Left renal pelvis (tissue), 4 donors: ENCODE measurements at regions not wholly inside any gene's neighbourhood (a gene's known extent, or its start where the extent isn't known, plus 50 kb on each side); places are given as distances from the start of the nearest gene placed in this dataset.
"Not testable (repeated sequence)": the region's sequence is repeated elsewhere in the genome, so short reads cannot be mapped to it uniquely, and the experiment has no call there.

ENCODE experiments used
- DNase-seq, 4 donors: peaks; one replicate each; pipeline ENCODE4 v3.0.0-alpha.2; 2013; ENCODE audit warnings: low read depth in 4 of 4, low spot score in 3 of 4

DNA sequence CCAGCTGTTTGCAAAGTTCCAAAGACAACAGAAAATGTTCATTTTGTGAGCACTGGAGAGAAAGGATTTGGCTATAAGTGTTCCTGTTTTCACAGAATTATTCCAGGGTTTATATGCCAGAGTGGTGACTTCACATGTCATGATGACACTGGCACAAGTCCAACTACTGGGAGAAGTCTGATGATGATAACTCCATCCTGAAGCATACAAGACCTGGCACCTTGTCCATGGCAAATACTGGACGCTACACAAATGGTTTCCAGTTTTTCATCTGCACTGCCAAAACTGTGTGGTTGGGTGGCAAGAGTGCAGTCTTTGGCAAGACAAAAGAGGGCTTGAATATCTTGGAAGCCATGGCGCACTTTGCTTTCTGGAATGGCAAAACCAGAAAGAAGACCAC lies 385.0 kb downstream of the CDH11 start:
- no peak for DNase-seq

DNA sequence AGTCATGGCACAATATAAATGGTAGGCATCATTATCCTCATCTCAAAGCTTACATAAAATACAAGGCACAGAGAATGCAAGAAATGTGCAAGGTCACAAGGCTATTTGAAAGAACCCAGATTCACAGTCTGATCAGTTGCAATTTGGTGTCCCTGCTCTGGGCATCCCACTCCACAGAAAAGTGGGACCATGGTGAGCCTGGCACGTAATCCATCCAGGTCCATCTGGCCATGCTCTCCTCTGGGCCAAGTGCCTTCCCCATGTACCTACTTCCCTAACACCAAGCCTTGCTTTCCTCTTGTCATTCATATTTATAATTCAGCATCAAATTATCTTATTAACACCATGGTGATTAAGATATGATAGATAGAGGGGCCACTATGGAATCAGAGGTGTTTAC lies 390.0 kb downstream of the CDH11 start:
- no peak for DNase-seq

DNA sequence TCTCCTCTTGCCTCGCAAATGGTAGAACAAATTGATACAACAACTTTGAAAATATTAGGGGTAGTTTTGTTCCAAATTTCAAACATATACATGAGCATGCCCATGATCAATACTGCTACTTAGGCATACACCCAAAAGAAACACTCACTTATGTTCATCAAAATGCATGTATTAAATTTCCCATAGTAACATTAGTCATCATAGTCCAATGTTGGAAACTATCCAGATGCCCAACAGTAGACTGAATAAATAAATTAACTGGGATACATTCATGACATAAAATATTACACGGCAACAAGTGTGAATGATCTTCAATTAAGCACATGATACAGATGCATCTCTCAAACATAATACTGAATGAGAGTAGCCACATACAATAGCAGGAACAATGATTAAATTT lies 391.6 kb downstream of the CDH11 start:
- DNase-seq = no peak

DNA sequence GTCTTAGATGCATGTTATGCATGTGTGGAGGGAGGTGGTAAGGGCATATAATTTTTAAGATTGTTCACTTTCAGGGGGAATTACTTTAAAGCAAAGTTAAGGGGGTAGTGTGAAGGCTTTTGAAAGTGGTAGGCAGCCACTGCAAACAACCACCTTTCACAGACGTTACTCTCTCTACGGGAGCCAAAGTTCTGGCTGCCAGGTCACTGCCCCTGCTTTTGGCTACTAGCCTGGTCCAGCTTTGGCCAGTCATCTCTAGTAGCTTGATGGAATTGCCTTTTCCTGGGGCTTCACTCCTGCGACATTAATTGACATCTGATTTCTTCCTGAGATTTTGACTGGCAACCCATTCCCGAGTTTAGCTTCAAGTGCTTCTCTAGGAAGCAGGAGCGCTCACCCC lies 397.5 kb downstream of the CDH11 start:
- no peak for DNase-seq

DNA sequence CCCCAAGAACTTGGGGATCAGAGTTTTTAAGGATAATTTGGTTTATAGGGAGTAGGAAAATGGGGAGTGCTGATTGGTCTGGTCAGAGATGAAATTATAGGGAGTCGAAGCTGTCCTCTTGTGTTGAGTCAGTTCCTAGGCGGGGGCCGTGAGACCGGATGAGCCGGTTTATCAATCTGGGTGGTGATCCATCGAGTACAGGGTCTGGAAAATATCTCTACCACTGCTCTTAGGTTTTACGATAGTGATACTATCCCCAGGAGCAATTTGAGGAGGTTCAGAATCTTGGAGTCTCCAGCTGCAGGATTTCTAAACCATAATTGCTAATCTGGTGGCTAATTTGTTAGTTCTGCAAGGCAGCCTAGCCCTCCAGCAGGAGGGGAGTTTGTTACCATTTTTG lies 403.4 kb downstream of the CDH11 start:
- no peak for DNase-seq

DNA sequence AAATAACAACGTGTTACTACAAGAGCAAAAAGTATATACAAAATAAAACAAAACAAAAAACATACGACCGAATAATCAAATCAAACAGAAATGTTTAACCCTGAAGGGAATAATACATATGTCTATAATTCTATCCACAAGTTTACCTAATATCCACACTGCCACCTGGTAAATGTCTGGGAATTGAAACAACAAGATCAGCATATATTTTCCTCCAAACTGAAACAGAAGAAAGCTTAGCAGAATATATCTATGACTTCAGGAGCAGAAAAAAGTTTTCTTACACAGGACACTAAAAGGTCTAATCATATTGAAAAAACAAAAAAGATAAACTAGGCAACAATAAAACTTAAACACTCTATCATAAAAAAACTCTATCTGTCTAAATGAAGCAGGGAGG lies 404.0 kb downstream of the CDH11 start:
- no peak for DNase-seq

DNA sequence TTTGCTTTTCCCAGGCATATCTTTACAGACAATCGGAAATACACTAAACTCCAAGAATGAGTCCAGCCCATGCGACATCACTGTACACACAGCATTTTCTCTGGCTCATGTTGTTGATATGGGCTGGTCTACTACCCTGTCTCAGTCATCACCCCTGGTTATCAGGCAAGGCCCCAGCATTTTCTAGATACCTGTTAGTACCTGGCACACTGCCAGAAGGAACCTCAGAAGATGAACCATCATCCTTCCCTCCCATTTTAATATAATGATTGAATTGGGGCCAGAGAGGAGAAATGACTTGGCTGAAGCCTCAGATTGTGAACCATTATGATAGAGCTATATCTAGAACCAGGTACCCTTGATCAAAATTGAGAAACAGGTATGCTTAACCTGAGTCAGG lies 406.2 kb downstream of the CDH11 start:
- no peak for DNase-seq

DNA sequence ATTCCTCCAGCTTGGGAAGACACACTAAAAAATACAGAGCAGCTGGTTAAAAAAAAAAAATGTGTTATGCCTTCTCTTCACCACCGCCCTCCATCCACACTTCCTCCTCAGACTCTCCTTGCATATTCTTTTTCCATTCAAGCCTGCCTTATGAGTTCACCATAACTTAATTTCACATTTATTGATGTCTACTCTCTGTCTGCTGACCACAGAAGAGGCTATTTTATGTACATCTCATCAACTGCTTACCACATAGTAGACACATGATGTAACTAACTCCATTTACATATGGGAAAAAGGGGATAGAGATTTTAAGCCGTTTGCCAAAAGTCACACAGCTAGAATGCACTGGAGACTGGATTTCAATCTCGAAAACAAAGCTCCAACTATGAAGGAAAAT lies 409.8 kb downstream of the CDH11 start:
- no peak for DNase-seq

DNA sequence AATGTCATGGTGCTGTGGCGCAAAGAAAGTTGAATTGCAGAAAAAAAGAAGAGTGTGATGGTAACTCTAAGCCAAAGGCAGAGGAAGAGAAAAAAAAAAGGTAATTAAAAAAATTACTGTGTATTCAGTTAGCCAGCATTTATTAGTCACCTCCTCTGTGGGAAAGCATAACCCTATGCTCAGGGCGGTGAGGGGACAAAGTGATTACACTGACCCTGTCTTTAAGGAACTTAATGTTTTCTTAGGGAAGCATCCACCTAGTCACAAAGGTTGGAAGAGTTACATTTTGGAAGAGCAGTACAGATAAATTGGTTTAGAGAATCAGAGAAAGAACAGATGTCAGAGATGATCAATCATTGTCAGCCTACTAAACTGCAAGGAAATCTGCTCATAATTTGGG lies 410.3 kb downstream of the CDH11 start:
- no peak for DNase-seq

DNA sequence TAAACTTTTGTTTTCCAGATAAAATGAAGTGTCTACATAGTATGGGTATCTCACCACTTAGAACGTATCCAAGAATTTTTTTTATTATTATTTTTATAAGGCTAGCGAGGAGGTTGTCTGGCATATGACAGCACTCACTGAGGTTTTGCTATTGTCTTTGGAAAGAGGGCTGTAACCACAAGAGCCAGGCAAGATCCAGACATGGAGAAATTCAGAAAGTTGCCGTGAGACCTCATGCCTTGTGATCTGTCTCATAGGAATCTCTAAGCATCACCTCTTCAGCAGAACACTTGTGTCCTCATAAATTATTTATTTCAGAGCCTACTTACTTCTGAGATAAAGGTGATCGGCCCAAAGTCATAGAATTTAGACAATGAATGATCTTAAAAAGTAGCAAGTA lies 410.8 kb downstream of the CDH11 start:
- no peak for DNase-seq

DNA sequence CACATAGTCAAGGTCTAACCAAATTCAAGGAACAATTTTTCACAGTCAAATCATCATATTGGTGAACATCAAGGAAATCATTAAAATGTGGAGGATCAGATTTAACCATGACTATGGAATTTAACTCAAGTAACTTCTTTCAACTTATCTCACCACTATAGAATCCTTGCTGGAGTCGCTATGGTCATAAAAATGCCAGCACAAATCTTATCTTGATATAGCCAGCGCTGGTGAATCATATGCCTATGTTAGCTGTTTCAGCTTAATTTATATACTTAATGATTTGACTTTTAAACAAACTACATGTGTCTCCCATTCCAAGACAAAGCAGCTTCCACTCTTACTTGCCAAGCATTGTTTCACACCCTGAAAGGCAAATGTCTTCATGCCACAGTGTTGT lies 416.4 kb downstream of the CDH11 start:
- no peak for DNase-seq

DNA sequence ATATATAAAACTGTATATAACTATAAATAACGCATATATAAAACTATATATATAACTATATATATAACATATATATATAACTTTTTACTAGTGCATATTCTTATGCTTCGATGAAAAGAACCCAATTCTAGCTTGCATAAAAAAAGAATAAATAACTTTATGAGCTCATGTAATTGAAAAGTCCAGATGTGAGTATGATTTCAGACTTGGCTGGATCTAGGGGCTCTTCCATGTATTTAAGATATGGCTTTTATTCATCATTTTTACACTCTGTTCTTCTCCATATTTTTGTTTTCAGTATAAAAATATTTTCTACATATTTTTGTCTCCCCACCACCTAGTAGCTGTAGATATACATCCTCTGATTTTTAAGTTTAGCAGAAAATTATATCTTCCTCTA lies 417.5 kb downstream of the CDH11 start:
- DNase-seq = no peak

DNA sequence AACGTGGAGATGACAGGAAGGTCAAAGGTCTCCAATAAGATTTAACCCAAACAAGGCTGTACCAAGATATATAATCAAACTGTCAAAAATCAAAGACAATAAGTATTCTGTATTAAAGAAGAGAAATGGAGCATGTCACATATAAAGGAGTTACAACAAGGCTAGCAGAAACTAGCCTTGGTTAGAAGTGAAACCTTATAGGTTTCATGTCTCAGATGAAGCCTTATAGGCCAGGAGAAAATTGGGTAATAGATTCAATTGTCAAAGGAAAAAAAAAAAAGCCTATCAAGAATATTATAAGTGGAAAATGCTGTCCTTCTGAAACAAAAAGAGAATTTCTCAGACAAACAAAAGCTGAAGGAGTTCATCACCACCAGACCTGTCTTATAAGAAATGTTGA lies 419.4 kb downstream of the CDH11 start:
- no peak for DNase-seq

DNA sequence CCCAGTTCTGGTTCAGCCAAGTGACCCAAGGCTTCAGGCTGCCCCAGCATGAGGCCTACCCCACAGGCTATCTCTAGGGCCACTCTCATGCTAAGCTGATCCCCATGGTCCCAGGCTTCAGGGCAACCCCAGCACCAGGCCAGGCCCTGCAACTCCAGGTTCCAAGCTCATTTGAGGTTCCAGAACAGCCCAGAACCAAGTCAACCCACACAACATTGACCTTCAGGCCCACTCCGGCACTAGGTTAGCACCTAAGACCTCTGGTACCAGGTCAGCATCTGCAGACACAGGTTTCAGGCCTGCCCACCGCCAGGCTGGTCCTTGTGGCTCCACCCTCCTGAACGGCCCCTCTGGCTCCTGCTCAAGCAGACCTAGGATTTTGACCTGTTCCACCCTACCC lies 421.2 kb downstream of the CDH11 start:
- no peak for DNase-seq

DNA sequence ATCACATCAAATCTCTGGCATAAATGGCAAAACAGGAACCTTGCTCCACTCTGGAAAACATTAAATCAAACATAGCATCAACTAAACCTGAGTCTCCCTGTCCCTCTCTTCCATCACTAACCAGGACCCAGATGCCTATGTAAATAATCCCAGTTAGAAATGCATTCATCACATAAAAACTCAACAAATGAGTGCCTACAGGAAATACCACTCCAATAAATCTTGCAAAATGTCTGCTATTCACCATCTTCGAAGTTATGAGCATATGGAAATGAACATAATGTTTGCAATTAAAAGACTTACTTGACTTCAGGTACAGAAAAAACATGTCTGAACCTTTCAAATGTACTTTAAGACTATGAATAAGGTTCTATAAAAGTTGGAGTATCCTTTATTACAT lies 425.0 kb downstream of the CDH11 start:
- DNase-seq = no peak

DNA sequence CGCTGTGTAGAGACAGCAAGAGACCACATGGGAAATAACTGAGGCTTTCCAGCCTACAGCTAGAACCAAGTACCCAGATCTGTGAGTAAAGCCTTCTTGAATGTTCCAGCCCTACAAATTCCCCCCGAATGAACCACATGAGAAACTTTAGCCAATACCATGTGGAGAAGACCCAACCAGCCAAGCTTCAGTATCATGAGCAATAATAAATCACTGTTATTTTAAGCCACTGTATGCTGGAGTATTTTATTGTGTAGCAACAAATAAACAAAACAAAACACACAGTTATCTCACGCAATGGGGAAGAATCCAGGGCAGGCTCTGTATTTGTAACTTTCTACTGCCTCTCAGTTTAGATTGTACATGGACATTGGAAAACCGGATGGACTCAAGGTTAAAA lies 426.2 kb downstream of the CDH11 start:
- no peak for DNase-seq

DNA sequence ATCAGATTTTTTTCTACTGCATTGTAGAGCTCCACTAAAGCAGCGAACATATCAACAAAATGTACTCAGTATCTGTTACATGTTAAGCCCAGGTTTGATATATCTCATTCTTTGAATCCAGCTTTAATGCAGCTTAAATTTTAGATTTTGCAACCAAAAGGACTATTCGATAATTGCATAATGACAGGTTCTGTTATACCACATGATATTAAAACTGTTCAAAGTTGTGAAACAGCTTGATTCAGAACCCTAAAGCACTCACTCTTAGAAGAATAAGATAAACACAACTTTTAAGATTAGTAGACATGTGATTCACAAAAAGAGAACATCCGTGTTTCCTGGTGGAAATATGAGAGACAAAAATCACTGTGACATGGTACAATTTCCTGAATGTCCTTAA lies 427.9 kb downstream of the CDH11 start:
- no peak for DNase-seq

DNA sequence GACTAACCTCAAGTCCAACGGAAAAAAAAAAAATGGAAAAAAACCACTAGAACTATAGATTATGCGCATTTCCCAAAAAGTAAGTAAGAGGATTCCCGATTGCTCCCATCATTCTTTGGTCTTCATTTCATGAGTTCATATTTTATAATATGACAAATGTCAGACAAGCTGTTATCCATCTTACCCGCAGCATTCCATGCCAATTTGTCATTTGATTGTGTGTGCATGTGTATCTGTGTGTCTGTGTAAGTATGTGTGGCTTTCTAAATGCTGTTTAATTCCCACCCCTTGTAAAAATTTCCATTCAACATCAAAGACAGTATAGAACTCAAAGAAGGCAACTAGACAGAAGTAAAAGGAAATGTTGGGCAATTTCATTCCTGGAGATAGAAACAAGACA lies 434.1 kb downstream of the CDH11 start:
- no peak for DNase-seq

DNA sequence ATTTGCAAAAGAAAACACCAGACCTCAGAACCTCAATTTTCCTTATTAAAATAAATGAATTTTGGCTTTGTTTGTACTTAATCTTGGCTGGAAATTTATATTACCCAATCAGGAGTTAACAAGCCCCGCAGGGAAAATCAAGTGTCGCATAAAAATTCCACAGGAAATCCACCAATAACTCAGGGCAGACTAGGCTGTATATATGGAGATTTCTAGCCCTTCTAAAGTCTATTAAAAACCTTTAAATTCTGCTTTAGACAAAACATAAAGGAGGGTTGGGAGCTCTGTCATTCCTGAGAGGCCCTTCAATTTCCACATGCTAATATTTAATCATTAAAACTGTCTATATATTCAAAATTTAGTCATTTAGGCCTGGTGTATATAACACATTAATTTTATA lies 434.7 kb downstream of the CDH11 start:
- no peak for DNase-seq

DNA sequence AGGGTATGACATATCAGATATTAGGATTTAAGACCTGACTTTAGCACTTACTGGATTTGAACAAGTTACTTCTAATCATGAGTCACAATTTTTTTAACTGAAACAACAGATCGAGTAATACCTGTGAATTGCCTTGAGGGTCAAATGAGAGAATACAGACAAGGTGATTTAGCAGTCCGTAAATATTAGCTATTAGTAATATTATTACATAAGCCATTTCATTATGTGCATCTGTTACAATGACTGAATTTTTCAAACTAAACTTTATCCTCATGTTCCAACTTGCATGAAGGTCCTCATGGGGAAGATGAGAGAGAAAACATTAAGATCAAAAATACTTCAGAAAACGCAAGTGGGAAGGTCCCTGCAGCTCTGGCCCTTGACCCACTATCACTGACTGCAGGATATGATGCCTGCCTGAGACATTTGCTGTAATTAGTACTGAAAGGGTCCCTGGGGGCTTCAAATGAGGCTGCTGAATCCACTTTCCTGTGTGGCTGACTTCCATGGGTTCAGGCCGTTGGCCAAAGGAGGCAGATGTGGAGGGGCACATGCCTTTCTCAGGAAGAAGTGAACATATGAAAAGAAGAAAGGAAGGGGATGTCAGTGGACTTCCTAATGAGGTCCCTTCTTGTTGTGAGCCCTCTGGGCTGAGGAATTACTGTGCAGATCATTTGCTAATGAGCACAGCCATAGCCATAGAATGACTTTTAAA lies 441.7 kb downstream of the CDH11 start:
- DNase-seq = no peak

DNA sequence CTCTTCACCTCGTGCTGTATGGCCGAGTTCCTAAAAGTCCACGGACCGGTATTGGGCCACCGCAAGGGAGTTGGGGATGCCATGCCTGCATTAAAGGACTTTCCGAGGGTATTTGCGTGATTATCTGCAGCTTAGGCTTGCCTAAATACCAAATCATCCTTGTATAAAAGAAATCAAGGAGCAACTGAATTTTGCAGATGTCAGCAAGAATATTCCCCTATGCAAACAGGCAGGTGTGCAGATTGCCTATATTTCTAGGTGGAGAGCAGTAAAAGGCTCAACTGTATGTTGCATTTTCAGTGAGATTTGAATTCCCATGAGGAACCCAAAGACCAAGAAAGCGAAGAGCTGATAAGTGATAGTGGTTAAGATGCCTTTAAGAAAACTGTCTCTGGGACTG lies 452.3 kb downstream of the CDH11 start:
- no peak for DNase-seq

DNA sequence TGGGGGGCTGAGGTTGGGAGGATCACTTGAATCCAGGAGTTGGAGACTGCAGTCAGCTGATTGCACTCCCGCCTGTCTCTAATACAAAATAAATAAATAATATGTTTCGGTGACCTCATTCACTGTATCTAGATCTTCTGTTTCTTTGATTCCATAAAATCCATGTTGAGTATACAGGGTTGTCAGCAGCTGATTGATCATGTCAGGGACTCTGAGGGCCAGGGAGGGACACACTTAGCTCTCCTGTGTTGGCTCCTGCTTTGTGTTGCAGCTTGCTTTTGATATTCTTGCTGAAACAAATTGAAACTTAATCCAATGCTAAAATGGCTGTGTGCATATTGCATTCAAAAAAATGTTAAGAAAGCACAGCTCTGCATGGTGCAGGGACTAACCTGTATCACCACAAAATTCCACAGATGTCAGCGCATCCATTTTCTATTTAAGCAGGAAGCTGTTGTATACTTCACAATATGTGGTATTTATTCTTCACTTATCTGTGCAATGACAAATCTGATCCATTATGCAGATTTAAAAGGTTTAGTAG lies 454.5 kb downstream of the CDH11 start:
- DNase-seq = no peak

DNA sequence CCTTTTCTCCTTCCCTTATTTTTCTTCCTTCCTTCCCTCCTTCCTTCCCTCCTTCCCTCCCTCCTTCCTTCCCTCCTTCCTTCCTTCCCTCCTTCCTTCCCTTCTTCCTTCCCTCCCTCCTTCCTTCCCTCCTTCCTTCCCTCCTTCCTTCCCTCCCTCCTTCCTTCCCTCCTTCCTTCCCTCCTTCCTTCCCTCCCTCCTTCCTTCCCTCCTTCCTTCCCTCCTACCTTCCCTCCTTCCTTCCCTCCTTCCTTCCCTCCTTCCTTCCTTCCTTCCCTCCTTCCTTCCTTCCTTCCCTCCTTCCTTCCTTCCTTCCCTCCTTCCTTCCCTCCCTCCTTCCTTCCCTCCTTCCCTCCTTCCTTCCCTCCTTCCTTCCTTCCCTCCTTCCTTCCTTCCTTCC lies 459.6 kb downstream of the CDH11 start:
- DNase-seq = not testable (repeated sequence)
